ENCODE measurements at regions not wholly inside any gene's neighbourhood (a gene's known extent, or its start where the extent isn't known, plus 50 kb on each side); places are given as distances from the start of the nearest gene placed in this dataset.

DNA sequence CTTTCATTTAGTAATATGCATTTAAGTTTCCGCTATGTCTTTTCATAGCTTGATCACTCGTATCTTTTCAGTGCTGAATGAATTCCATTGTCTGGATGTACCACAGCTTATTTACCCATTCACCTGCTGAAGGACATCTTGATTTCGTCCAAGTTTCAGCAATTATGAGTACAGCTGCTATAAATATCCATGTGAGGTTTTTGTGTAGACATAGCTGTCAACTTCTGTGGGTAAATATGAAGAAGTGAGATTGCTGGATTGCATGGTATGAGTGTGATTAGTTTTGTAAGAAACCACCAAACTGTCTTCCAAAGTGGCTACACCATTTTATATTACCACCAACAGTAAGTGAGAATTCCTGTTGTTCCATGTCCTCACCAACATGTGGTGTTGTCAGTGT, 79.2 kb upstream of the STMND1 start:
- no peaks in the 10 kb centered on the region for H3K4me1 ChIP-seq (ENCODE audit: insufficient read depth)
- H3K36me3 ChIP-seq (ENCODE audit: insufficient read depth) = no peaks in the 10 kb centered on the region
- no peak overlapping the region for H3K4me3 ChIP-seq (ENCODE audit: low read depth, low read length)
- no peak overlapping the region for H3K27ac ChIP-seq (ENCODE audit: low read depth)
- WGBS = 77% methylated on average over 3 of the region's 3 CpGs
- DNase-seq (ENCODE audit: extremely low spot score) = no peak

DNA sequence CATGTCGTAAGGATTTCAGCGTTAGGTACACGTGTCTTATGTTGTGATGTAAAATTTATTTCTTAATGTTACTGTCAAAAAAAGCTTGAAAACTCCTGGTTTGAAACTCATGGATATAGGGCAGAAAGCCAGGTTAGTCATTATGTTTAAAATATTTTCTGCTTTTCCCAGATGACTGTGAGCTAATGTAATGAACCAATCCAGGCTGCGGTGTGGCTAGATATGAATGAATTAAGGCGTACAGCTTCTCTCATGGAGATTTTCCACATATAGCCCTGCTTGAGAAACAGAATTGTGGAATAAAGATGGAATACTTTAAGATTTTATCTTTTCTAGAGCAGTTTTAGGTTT, 80.3 kb upstream of the STMND1 start:
- WGBS = 76% methylated on average over 5 of the region's 5 CpGs
- H3K36me3 ChIP-seq (ENCODE audit: insufficient read depth) = no peaks in the 10 kb centered on the region
- H3K27ac ChIP-seq (ENCODE audit: low read depth) = no peak overlapping the region
- H3K4me3 ChIP-seq (ENCODE audit: low read depth, low read length) = no peak overlapping the region
- DNase-seq (ENCODE audit: extremely low spot score) = no peak
- H3K4me1 ChIP-seq (ENCODE audit: insufficient read depth) = no peaks in the 10 kb centered on the region

DNA sequence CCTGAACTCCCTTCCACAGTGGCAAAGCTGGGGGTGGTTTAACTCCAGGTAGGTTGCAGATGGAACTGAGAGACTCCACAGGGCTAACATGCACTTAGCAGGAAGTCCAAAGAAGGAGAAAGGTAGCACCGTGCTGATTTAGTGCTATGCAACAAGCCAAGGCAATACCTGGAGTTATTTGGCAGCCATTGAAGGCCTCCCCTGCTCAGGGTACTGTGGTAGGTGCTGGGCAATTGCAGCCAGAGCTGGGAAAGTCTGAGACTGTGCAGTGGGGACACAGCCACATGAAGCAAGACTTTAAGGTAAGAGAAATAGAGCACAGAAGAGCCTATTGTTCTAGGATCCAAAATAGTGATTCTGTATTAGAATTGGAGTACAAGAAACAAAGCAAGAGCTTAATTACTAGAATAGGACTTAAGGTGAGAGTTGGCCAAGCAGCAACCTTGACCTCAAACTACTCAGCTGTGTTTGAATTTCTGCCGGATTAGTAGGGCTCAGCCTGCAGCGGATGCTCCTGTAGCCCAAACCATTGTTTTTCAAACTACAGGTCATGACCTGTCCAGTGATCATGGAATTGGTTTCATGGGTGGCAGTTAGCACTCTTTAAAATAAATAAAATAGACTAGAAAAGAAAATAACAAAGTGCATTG, 80.8 kb upstream of the STMND1 start:
- Histone ChIP-seq H3K36me3 (ENCODE audit: insufficient read depth) (no peaks in the 10 kb centered on the region), H3K4me1 (ENCODE audit: insufficient read depth) (no peaks in the 10 kb centered on the region), H3K27ac (ENCODE audit: low read depth) (no peak overlapping the region), H3K4me3 (ENCODE audit: low read depth, low read length) (no peak overlapping the region)
- no peak for DNase-seq (ENCODE audit: extremely low spot score)
- 65% methylated on average over 3 of the region's 3 CpGs for WGBS

DNA sequence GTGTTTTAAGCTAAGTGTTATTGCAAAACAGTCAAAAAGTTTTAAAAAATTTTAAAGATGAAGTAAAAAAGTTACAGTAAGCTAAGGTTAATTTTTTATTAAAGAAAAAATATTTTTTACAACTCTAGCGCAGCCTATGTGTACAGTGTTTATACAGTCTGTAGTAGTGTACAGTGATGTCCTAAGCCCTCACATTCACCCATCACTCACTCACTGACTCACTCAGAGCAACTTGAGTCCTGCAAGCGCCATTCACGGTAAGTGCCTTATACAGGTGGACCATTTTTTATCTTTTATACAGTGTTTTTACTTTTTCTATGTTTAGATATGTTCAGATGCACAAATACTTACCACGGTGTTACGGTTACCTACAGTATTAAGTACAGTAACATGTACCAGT, 83.4 kb upstream of the STMND1 start:
- H3K4me3 ChIP-seq (ENCODE audit: low read depth, low read length) = no peak overlapping the region
- H3K36me3 ChIP-seq (ENCODE audit: insufficient read depth) = no peaks in the 10 kb centered on the region
- H3K27ac ChIP-seq (ENCODE audit: low read depth) = no peak overlapping the region
- WGBS = 93% methylated on average over 5 of the region's 5 CpGs
- no peaks in the 10 kb centered on the region for H3K4me1 ChIP-seq (ENCODE audit: insufficient read depth)
- DNase-seq (ENCODE audit: extremely low spot score) = no peak

DNA sequence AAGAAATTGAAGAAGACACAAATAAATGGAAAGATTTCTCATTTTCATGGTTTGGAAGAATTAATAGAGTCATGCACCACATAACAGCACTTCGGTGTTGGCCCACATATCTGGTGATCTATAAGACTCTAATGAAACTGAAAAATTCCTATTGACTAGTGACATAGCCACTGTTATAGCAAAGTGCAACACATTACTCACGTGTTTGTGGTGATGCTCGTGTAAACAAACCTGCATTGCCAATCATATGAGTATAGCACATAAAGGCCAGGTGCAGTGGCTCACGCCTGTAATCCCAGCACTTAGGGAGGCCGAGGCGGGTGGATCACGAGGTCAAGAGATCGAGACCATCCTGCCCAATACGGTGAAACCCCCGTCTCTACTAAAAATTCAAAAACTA, 84.4 kb upstream of the STMND1 start:
- 93% methylated on average over 10 of the region's 10 CpGs for WGBS
- Histone ChIP-seq H3K36me3 (ENCODE audit: insufficient read depth) (no peaks in the 10 kb centered on the region), H3K4me3 (ENCODE audit: low read depth, low read length) (no peak overlapping the region), H3K4me1 (ENCODE audit: insufficient read depth) (no peaks in the 10 kb centered on the region), H3K27ac (ENCODE audit: low read depth) (no peak overlapping the region)
- no peak for DNase-seq (ENCODE audit: extremely low spot score)

DNA sequence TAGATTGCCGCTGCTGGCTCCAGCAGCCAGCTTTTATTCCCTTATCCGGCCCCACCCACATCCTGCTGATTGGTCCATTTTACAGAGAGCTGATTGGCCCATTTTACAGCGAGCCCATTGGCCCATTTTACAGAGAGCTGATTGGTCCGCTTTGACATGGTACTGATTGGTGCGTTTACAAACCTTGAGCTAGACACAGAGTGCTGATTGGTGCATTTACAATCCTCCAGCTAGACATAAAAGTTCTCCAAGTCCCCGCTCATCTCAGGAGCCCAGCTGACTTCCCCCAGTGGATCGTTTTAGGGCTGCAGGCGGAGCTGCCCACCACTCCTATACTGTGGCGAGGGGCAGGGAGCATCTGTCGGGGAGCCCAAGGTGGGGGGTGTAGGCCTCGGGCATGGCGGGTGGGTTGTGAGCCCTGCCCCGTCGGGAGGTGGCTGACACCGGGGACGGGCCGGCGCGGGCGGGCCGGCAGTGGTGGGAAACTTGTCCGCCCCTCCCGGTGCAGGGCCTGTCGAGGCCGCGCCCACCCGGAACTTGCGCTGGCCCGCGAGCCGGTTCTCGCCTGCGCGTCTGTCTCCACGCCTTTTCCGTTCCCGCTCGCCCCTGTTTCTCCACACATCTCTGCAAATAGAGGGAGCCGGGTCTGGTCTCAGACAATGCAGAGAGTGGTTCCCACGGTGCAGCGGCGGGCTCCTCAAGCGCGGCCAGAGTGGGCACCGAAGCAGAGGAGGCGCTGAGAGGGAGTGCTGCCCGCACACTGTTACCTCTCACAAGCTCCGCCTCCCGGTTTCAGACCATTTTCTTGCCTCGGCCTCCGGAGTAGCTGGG, 86.1 kb upstream of the STMND1 start:
- H3K4me1 ChIP-seq (ENCODE audit: insufficient read depth) = no peaks in the 10 kb centered on the region
- DNase-seq (ENCODE audit: extremely low spot score) = no peak
- no peaks in the 10 kb centered on the region for H3K36me3 ChIP-seq (ENCODE audit: insufficient read depth)
- peak overlapping the region; percentile 46 for H3K4me3 ChIP-seq (ENCODE audit: low read depth, low read length)
- H3K27ac ChIP-seq (ENCODE audit: low read depth) = no peak overlapping the region
- WGBS = 20% methylated on average over 51 of the region's 51 CpGs

DNA sequence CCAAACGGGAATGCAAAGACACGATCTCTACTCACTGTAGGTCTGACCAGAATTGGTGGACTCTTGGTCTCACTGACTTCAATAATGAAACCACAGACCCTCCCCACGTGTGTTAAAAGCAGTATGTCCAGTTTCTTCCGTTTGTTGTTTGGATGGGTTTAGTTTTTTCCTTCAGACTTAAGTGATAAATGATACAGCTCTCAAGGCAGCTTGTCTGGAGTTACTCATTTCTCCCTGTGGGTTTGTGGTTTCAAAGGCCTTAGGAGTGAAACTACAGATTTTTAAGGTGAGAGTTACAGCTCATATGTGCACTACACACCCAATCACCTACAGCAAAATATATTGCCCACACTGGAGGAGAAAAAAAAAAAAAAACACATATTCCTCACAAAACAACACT, 86.7 kb upstream of the STMND1 start:
- DNase-seq (ENCODE audit: extremely low spot score) = no peak
- Histone ChIP-seq H3K27ac (ENCODE audit: low read depth) (no peak overlapping the region), H3K4me1 (ENCODE audit: insufficient read depth) (no peaks in the 10 kb centered on the region), H3K4me3 (ENCODE audit: low read depth, low read length) (no peak overlapping the region), H3K36me3 (ENCODE audit: insufficient read depth) (no peaks in the 10 kb centered on the region)
- 86% methylated on average over 4 of the region's 4 CpGs for WGBS

DNA sequence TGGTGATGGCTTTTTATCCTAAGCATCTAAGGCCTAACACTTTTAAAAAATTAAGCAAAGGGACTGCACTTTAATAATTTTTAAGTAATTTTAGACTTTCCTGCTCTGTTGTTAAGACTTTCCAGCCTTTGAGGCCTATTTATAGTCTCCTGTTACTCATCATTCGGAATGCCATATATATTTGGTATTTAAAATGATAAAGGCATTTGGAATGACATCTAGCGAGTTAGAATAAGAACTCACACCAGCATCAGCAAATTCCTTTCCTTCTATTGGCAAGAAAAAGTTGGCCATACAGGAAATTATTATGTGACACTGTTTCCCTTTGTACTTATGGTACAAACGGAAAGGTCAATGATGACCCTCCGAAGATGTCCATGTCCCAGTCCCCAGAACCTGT, 88.1 kb upstream of the STMND1 start:
- DNase-seq (ENCODE audit: extremely low spot score) = no peak
- Histone ChIP-seq H3K27ac (ENCODE audit: low read depth) (no peak overlapping the region), H3K36me3 (ENCODE audit: insufficient read depth) (no peaks in the 10 kb centered on the region), H3K4me1 (ENCODE audit: insufficient read depth) (no peaks in the 10 kb centered on the region), H3K4me3 (ENCODE audit: low read depth, low read length) (no peak overlapping the region)
- WGBS = 79% methylated on average over 4 of the region's 4 CpGs

DNA sequence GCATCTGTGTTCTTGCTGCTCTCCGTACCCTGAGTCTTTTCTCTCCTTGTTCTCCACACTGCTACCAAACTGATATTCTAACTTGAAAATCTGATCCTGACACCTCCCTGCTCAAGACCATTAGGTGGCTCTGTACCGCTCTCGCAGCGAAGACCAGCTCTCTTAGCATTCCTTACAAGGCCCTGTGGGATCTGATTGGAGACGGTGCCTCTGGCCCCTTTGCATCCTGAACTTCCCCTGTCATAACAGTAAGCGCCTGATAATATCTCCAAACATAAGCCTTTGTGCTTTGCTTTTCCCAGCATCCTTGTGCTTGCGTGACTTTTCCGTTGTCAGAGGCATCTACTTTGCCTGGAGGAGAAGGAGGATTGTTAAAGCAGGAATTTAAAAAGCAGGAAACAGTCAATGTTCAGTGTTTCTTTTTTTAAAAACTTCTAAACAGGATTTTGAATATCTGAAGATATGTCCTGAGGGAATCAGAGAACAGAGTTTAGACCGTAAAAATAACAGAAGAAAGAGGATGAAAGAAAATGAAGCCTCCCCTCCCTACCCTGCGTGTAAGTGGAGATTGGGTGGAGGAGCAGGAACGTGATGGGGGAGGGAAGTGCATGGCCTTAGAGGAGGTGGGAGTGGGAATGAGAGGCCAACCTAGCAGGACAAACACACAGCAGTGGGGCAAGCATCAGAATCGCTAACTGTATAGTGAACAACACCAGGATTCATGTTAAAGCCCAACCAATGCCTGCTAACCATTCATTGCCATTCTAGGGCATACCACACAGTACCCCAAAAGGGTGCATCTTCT, 89.2 kb upstream of the STMND1 start:
- no peak for DNase-seq (ENCODE audit: extremely low spot score)
- 26% methylated on average over 12 of the region's 12 CpGs for WGBS
- no peak overlapping the region for H3K27ac ChIP-seq (ENCODE audit: low read depth)
- H3K36me3 ChIP-seq (ENCODE audit: insufficient read depth) = no peaks in the 10 kb centered on the region
- no peaks in the 10 kb centered on the region for H3K4me1 ChIP-seq (ENCODE audit: insufficient read depth)
- H3K4me3 ChIP-seq (ENCODE audit: low read depth, low read length) = no peak overlapping the region

DNA sequence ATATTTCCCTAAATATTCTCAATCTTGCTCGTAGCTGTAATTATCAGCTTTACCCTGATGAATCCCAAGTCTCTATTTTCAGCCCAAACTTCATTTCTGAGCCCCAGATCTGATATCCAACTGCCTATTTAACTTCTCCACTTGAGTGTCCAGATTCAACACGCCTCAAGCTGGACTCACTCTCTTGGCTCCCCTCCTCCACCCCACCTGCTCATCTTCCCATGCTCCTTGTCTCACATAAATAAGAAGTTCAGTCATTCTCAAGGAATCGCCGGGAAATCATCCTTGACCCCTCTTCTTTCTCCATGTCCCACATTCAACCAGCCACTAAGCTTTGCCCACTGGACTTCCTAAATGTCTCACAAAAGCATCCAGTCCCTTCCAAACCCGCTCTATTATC, 89.9 kb upstream of the STMND1 start:
- H3K36me3 ChIP-seq (ENCODE audit: insufficient read depth) = no peaks in the 10 kb centered on the region
- 81% methylated on average over 5 of the region's 5 CpGs for WGBS
- H3K27ac ChIP-seq (ENCODE audit: low read depth) = no peak overlapping the region
- H3K4me3 ChIP-seq (ENCODE audit: low read depth, low read length) = no peak overlapping the region
- H3K4me1 ChIP-seq (ENCODE audit: insufficient read depth) = no peaks in the 10 kb centered on the region
- DNase-seq (ENCODE audit: extremely low spot score) = no peak

DNA sequence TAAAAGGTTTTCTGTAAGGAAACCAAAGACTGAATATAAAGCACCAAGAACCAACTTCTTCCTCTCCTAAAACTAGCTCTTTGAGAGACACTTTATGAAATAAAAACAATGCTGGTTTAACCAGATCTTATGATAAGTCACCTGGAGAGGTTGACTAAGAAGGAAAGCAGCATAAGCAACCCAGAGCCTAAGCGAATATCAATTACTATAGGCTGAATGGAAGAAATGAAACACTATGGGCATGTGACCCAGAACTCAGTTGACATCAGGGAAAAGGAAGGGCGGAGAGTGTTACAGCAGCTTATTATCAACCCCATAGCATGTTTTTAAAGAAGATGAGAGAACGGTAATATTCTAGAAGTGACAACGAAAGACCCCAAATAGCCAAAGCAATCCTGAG, 94.1 kb upstream of the STMND1 start:
- H3K27ac ChIP-seq (ENCODE audit: low read depth) = no peak overlapping the region
- no peaks in the 10 kb centered on the region for H3K36me3 ChIP-seq (ENCODE audit: insufficient read depth)
- H3K4me1 ChIP-seq (ENCODE audit: insufficient read depth) = no peaks in the 10 kb centered on the region
- no peak overlapping the region for H3K4me3 ChIP-seq (ENCODE audit: low read depth, low read length)
- no peak for DNase-seq (ENCODE audit: extremely low spot score)
- WGBS = 95% methylated on average over 4 of the region's 4 CpGs

DNA sequence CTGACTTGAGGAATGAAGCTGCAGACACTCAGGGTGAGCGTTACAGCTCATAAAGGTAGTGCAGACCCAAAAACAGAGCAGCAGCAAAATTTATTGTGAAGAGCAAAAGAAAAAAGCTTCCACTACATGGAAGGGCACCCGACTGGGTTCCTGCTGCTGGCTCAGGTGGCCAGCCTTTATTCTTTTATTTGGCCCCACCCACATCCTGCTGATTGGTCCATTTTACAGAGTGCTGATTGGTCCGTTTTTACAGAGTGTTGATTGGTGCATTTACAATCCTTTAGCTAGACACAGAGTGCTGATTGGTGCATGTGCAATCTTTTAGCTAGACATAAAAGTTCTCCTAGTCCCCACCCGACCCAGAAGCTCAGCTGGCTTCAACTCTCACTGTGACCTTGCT, 95.3 kb upstream of the STMND1 start:
- H3K27ac ChIP-seq (ENCODE audit: low read depth) = no peak overlapping the region
- H3K4me1 ChIP-seq (ENCODE audit: insufficient read depth) = no peaks in the 10 kb centered on the region
- no peak for DNase-seq (ENCODE audit: extremely low spot score)
- WGBS = 87% methylated on average over 4 of the region's 4 CpGs
- H3K36me3 ChIP-seq (ENCODE audit: insufficient read depth) = no peaks in the 10 kb centered on the region
- no peak overlapping the region for H3K4me3 ChIP-seq (ENCODE audit: low read depth, low read length)

DNA sequence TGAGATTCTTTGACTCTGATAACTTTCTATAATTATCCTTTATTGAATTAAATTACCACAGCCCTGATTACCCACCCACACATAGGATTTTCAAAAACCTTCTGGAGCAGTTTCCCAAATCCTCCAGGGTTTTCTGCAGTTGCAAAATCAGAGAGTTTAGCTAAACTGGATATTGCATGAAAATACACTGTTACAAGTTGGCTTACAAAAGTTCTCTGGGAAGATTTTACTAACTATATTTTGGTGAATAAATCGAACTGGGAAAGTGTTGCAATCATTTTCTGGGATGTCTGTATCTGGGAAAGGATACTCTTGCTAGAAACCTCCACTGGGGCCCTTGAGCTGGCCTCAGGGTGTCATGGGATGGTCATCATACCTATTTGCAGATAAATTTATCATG, 97.6 kb upstream of the STMND1 start:
- H3K4me1 ChIP-seq (ENCODE audit: insufficient read depth) = no peaks in the 10 kb centered on the region
- no peak overlapping the region for H3K4me3 ChIP-seq (ENCODE audit: low read depth, low read length)
- H3K36me3 ChIP-seq (ENCODE audit: insufficient read depth) = no peaks in the 10 kb centered on the region
- WGBS = 27% methylated on average over 1 of the region's 1 CpG
- DNase-seq (ENCODE audit: extremely low spot score) = no peak
- H3K27ac ChIP-seq (ENCODE audit: low read depth) = no peak overlapping the region

DNA sequence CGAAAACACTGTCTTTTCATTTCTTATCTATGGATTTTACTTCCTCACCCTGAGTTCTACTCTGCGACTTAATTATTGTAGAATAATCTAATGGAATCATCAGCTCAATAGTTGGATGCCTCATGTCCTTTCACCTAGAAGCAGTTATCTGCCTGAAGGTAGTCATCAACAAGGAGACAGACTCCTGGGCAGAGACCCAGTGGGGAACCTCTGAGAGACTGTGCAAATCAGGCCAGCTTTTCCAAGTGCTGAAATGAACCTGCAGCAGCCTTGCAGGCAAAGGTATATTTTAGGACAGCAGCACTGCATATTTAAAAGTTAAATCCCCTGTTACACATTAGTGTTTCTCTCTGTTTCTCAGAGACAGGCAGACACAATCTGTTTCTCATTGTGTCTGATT, 99.7 kb upstream of the STMND1 start:
- WGBS = 77% methylated on average over 2 of the region's 2 CpGs
- H3K4me3 ChIP-seq (ENCODE audit: low read depth, low read length) = no peak overlapping the region

More for the DNA sequence above, 99.7 kb upstream of the STMND1 start:
- DNase-seq (ENCODE audit: extremely low spot score) = no peak
- Histone ChIP-seq H3K4me1 (ENCODE audit: insufficient read depth) (no peaks in the 10 kb centered on the region), H3K27ac (ENCODE audit: low read depth) (no peak overlapping the region), H3K36me3 (ENCODE audit: insufficient read depth) (no peaks in the 10 kb centered on the region)

All from urinary bladder (tissue), 3 donors.